ENCODE measurements at regions not wholly inside any gene's neighbourhood (a gene's known extent, or its start where the extent isn't known, plus 50 kb on each side); places are given as distances from the start of the nearest gene placed in this dataset.

DNA sequence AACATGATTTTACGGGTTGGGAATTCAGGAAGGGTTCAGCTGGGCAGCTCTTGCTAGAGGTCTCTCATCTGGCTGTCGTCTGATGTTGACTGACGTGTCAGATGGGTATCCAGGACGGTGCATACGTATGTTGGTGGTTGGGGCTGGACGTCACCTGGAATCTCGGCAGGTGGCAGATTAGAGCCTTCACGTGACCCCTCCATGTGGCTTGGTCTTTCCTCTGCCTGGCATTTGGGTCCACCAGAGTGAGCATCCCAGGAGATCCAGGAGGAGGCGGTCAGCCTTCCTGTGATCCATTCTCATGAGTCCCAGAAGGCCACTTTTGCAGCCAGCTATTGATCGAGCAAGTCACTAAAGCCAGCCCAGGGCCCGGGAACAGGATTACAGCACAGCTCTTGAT lies 202.7 kb downstream of the FOXL1 start:
- Mint-ChIP-seq H3K4me3 (no peak overlapping the region), H3K4me1 (no peaks in the 10 kb centered on the region), H3K27me3 (peaks cover 3 to 16% (median 3%) of the 10 kb centered on the region in 5 donors), H3K9me3 (peaks cover 0 to 2% (median 0%) of the 10 kb centered on the region in 9 donors), H3K36me3 (no peaks in the 10 kb centered on the region), H3K27ac (peak overlapping the region in 1 of 10 donors; percentile 78)
- no peak for ATAC-seq
- DNase-seq: no peak
- POLR2A ChIA-PET: no interaction called here

DNA sequence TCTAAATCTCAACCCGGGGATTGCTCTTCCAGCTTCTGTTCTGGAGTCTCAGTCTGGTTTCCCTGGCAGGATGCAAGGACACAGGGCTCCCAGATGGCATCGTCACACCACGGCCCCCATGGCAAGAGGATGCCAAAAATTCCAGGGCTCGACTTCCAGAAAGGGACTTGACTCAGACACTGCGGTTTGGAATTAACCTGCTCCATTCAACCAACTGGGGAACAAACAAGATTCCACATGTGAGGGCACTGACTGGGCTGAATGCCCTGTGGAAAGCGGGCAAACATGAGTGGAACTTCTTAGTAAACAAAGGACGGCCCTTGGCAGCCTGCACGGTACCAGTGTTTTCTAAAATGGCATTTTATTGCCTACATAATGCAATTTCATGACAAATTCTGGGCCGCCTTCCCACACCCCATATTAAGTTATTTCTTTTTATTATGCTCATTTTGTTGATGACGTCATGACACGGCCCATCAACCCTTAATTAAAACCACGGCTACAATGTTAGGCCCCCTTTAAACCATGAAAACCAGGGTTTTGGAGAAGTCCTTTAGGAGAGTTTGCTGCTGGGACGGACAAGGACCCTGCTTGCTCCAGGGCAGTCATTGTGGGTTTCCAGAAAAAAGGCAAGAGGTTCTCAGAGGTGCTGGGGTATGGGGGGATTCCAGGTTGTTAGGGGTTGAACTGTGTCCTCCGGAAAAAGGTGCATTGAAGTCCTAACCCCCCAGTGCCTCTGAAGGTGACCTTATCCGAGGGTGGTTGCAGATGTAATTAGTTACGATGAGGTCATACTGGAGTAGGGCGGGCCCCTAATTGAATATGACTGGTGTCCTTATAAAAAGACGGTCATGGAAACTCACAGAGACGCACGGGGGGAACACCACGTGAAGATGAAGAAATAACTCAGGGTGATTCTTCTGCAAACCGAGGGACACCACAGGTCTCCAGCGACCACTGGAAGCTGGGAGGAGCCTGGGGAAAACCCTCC lies 205.6 kb downstream of the FOXL1 start:
- H3K4me1 Mint-ChIP-seq: no peaks in the 10 kb centered on the region
- H3K27ac Mint-ChIP-seq: no peak overlapping the region
- ATAC-seq: no peak
- H3K4me3 Mint-ChIP-seq: no peak overlapping the region
- H3K27me3 Mint-ChIP-seq: peaks cover 5 to 15% (median 9%) of the 10 kb centered on the region in 5 donors
- no peaks in the 10 kb centered on the region for H3K36me3 Mint-ChIP-seq
- POLR2A ChIA-PET: no interaction called here
- DNase-seq: no peak
- no peaks in the 10 kb centered on the region for H3K9me3 Mint-ChIP-seq

GRCh38 chr16:86786338-86786737 lies 208.0 kb downstream of the FOXL1 start:
- ATAC-seq (no peak), DNase-seq (no peak)
- H3K4me1 Mint-ChIP-seq: no peaks in the 10 kb centered on the region
- no peak overlapping the region for H3K4me3 Mint-ChIP-seq
- no peaks in the 10 kb centered on the region for H3K9me3 Mint-ChIP-seq
- no peak overlapping the region for H3K27ac Mint-ChIP-seq
- POLR2A ChIA-PET: no interaction called here
- peaks cover 0 to 20% (median 8%) of the 10 kb centered on the region in 5 donors for H3K27me3 Mint-ChIP-seq
- no peaks in the 10 kb centered on the region for H3K36me3 Mint-ChIP-seq

- ATAC-seq: no peak
- Mint-ChIP-seq H3K4me1 (no peaks in the 10 kb centered on the region), H3K27ac (no peak overlapping the region), H3K27me3 (peaks cover 0 to 23% (median 8%) of the 10 kb centered on the region in 5 donors), H3K4me3 (no peak overlapping the region), H3K9me3 (no peaks in the 10 kb centered on the region), H3K36me3 (no peaks in the 10 kb centered on the region)
- POLR2A ChIA-PET: no interaction called here
- DNase-seq: no peak
These were observed 208.6 kb downstream of the FOXL1 start for GRCh38 chr16:86786994-86787393.

DNA sequence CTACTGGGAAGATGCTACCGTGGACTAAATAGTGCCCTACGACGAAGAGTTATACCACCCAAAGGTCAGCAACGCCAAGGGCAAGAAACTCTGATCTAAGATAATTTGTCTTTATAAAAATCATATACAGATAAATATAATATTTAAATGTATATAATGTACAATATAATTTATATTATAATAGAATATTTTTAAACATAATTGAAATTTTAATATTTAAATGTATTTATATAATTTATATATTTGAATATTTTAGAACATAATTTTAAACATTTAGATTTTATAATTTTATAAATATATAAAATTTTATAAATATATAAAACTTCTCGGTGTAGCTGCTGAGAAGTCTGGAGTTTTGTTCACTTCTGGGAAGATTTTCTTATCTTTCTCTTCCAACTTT lies 209.2 kb downstream of the FOXL1 start:
- no peaks in the 10 kb centered on the region for H3K36me3 Mint-ChIP-seq
- peaks cover 0 to 23% (median 10%) of the 10 kb centered on the region in 5 donors for H3K27me3 Mint-ChIP-seq
- DNase-seq: no peak
- no peak overlapping the region for H3K27ac Mint-ChIP-seq
- no peaks in the 10 kb centered on the region for H3K4me1 Mint-ChIP-seq
- POLR2A ChIA-PET: no interaction called here
- no peaks in the 10 kb centered on the region for H3K9me3 Mint-ChIP-seq
- ATAC-seq: no peak
- no peak overlapping the region for H3K4me3 Mint-ChIP-seq

DNA sequence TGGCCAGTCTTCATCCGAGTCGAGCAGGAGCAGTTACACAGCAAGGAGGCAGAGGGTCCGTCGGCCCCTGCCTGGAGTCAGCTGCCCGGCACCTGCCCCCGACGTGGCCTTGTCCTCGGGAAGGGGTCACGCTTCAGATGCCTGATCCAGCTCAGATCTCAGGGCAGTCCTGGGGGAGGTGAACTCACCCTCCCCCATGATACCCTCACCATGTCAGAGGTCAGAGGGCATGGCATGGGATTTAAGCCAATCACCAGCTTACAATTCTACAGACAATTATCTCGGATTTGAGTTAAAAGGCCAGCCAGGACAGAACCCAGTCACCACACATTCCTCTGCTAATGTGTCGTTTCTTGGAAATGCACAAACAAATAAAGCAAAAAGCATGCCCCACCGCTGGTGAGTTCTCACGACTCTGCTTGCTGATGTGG lies 211.3 kb downstream of the FOXL1 start:
- ATAC-seq: no peak
- peaks cover 0 to 26% (median 10%) of the 10 kb centered on the region in 5 donors for H3K27me3 Mint-ChIP-seq

GRCh38 chr16:86791287-86792035 lies 213.1 kb downstream of the FOXL1 start:
- no peaks in the 10 kb centered on the region for H3K4me1 Mint-ChIP-seq
- ATAC-seq (no peak), DNase-seq (no peak)
- peaks cover 0 to 25% (median 13%) of the 10 kb centered on the region in 5 donors for H3K27me3 Mint-ChIP-seq
- no peak overlapping the region for H3K4me3 Mint-ChIP-seq
- POLR2A ChIA-PET: no interaction called here
- no peaks in the 10 kb centered on the region for H3K9me3 Mint-ChIP-seq
- H3K27ac Mint-ChIP-seq: no peak overlapping the region
- no peaks in the 10 kb centered on the region for H3K36me3 Mint-ChIP-seq

More for the DNA sequence above, 211.3 kb downstream of the FOXL1 start:
- Mint-ChIP-seq H3K9me3 (no peaks in the 10 kb centered on the region), H3K4me1 (no peaks in the 10 kb centered on the region), H3K27ac (no peak overlapping the region), H3K4me3 (no peak overlapping the region), H3K36me3 (no peaks in the 10 kb centered on the region)
- no peak for DNase-seq
- POLR2A ChIA-PET: no interaction called here

DNA sequence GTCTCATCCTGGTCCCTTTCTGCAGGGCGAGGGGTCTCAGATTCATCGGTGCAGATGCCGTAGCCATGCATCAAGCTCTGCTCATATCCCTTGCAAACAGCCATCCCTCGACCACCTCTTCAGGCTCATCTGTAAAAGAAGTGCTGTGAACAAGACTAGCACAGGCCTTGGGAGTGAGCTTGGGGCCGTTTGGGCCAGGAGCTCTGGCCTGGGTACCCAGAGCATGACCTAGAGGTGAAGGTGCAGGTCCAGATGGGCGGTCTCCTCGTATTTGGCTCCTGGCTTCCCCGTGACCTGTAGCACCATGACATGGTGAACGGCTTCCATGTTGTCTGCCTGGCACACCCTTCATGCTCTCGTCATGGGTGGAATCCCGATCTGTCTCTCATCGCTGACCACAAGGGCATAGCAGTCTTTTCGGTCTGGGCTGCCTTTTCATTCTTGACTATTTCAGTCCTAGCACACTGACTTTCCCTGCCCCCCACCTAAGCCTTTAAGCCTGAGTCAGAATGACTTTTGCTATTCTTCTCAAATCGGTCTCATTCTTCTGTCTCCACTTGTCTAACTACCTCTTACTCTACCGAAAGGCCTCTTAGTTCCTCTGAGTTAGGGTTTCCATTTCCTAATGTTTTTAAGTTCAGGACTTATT lies 216.0 kb downstream of the FOXL1 start:
- Mint-ChIP-seq H3K36me3 (no peaks in the 10 kb centered on the region), H3K4me3 (no peak overlapping the region), H3K4me1 (no peaks in the 10 kb centered on the region), H3K27ac (no peak overlapping the region), H3K9me3 (peaks cover 0 to 5% (median under 1%) of the 10 kb centered on the region in 9 donors), H3K27me3 (peaks cover 15 to 31% (median 22%) of the 10 kb centered on the region in 5 donors)
- DNase-seq: no peak
- POLR2A ChIA-PET: no interaction called here
- no peak for ATAC-seq

- Mint-ChIP-seq H3K4me1 (no peaks in the 10 kb centered on the region), H3K27ac (no peak overlapping the region), H3K4me3 (no peak overlapping the region), H3K27me3 (peaks cover 18 to 28% (median 23%) of the 10 kb centered on the region in 5 donors), H3K36me3 (no peaks in the 10 kb centered on the region), H3K9me3 (peaks cover 0 to 10% (median 2%) of the 10 kb centered on the region in 9 donors)
- no peak for ATAC-seq
- DNase-seq: no peak
- POLR2A ChIA-PET: no interaction called here
These were observed 219.4 kb downstream of the FOXL1 start for GRCh38 chr16:86797700-86798099.

- H3K27ac Mint-ChIP-seq: no peak overlapping the region
- peaks cover 0 to 10% (median 2%) of the 10 kb centered on the region in 9 donors for H3K9me3 Mint-ChIP-seq
- DNase-seq (no peak), ATAC-seq (no peak)
- peaks cover 18 to 28% (median 23%) of the 10 kb centered on the region in 5 donors for H3K27me3 Mint-ChIP-seq
- POLR2A ChIA-PET: no interaction called here
- no peaks in the 10 kb centered on the region for H3K36me3 Mint-ChIP-seq
- H3K4me1 Mint-ChIP-seq: no peaks in the 10 kb centered on the region
- no peak overlapping the region for H3K4me3 Mint-ChIP-seq
These were observed 220.1 kb downstream of the FOXL1 start for GRCh38 chr16:86798247-86799041.

- DNase-seq: no peak
- no peaks in the 10 kb centered on the region for H3K36me3 Mint-ChIP-seq
- POLR2A ChIA-PET: no interaction called here
- H3K27me3 Mint-ChIP-seq: peaks cover 18 to 30% (median 27%) of the 10 kb centered on the region in 5 donors
- no peak overlapping the region for H3K4me3 Mint-ChIP-seq
- H3K9me3 Mint-ChIP-seq: peaks cover 0 to 10% (median 2%) of the 10 kb centered on the region in 9 donors
- H3K4me1 Mint-ChIP-seq: no peaks in the 10 kb centered on the region
- H3K27ac Mint-ChIP-seq: no peak overlapping the region
- no peak for ATAC-seq
These were observed 221.0 kb downstream of the FOXL1 start for GRCh38 chr16:86799367-86799766.

DNA sequence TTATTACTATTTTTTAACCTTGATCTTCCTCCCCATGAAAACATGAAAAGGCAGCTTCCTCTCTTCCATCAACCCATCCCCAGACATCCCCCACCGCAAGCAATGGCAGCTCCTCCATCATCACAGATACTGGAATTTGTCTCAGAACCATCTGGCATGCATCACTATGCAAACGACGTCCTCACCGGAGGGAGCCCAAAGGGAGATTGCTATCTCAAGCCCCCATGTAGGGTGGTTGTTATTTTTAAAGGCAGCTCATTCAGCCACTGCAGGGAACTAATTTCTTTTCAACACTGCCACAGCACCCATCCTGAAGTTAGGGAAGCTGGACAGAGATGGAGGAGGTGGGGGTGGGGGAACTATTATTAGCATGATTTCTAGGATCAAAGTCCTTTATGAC lies 222.5 kb downstream of the FOXL1 start:
- no peak for ATAC-seq
- Mint-ChIP-seq H3K4me1 (no peaks in the 10 kb centered on the region), H3K9me3 (peaks cover 0 to 10% (median 2%) of the 10 kb centered on the region in 9 donors), H3K4me3 (no peak overlapping the region), H3K36me3 (no peaks in the 10 kb centered on the region), H3K27me3 (peaks cover 18 to 35% (median 30%) of the 10 kb centered on the region in 5 donors), H3K27ac (no peak overlapping the region)
- DNase-seq: no peak
- POLR2A ChIA-PET: no interaction called here
